ENCODE measurements at regions not wholly inside any gene's neighbourhood (a gene's known extent, or its start where the extent isn't known, plus 50 kb on each side); places are given as distances from the start of the nearest gene placed in this dataset.
A peak's percentile ranks its signal among the peaks of the same experiment; 100 is the strongest.
"Not testable (repeated sequence)": the region's sequence is repeated elsewhere in the genome, so short reads cannot be mapped to it uniquely, and the experiment has no call there.

- TF ChIP-seq, protein P1, sequence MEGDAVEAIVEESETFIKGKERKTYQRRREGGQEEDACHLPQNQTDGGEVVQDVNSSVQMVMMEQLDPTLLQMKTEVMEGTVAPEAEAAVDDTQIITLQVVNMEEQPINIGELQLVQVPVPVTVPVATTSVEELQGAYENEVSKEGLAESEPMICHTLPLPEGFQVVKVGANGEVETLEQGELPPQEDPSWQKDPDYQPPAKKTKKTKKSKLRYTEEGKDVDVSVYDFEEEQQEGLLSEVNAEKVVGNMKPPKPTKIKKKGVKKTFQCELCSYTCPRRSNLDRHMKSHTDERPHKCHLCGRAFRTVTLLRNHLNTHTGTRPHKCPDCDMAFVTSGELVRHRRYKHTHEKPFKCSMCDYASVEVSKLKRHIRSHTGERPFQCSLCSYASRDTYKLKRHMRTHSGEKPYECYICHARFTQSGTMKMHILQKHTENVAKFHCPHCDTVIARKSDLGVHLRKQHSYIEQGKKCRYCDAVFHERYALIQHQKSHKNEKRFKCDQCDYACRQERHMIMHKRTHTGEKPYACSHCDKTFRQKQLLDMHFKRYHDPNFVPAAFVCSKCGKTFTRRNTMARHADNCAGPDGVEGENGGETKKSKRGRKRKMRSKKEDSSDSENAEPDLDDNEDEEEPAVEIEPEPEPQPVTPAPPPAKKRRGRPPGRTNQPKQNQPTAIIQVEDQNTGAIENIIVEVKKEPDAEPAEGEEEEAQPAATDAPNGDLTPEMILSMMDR (conservative IDR thresholded peaks at IDR 0.05) = no peak
- no peak overlapping the region for H3K27ac ChIP-seq
Observed at GRCh38 chr3:193029800-193030199, 112.1 kb upstream of the MB21D2 start.

- no peak overlapping the region for H3K27ac ChIP-seq
Observed at GRCh38 chr3:193030276-193030675, 112.6 kb upstream of the MB21D2 start.

DNA sequence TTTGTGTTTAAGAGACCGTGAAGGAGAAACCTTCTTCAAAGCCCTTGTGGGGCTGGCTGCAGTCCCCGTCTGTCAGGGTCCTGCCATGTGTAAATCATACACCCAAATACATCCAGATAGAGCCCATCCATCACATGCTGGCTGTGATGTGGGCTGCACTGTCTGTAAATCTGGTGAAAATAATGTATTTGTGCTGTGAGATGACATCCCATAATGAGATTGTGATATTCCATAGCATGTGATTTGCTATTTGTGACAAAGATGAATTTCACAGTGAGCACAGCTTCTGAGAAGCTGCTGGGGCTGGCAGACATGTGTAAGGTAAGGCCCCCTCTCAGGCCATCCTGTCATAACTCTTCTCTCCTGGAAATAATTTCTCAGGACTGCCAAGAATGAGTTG, 114.3 kb upstream of the MB21D2 start:
- TF ChIP-seq, protein P1 (conservative IDR thresholded peaks at IDR 0.05) = no peak
- no peak overlapping the region for H3K27ac ChIP-seq

More at GRCh38 chr3:193030276-193030675, 112.6 kb upstream of the MB21D2 start:
- TF ChIP-seq, protein P1 (conservative IDR thresholded peaks at IDR 0.05) = no peak

GRCh38 chr3:193033226-193033780, 115.6 kb upstream of the MB21D2 start:
- no peak overlapping the region for H3K27ac ChIP-seq

DNA sequence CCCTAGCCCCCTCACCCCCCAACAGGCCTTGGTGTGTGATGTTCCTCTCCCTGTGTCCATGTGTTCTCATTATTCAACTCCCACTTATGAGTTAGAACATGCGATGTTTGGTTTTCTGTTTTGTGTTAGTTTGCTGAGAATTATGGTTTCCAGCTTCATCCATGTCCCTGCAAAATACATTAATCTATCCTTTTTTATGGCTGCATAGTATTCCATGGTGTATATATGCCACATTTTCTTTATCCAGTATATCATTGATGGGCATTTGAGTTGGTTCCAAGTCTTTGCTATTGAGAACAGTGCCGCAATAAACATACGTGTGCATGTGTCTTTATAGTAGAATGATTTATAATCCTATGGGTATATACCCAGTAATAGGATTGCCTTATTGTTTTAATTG, 120.2 kb upstream of the MB21D2 start:
- H3K27ac ChIP-seq = not testable (repeated sequence)

More at GRCh38 chr3:193033226-193033780, 115.6 kb upstream of the MB21D2 start:
- TF ChIP-seq, protein P1 (conservative IDR thresholded peaks at IDR 0.05) = no peak

GRCh38 chr3:193039058-193039457, 121.4 kb upstream of the MB21D2 start:
- TF ChIP-seq, protein P1 (conservative IDR thresholded peaks at IDR 0.05) = no peak
- no peak overlapping the region for H3K27ac ChIP-seq

DNA sequence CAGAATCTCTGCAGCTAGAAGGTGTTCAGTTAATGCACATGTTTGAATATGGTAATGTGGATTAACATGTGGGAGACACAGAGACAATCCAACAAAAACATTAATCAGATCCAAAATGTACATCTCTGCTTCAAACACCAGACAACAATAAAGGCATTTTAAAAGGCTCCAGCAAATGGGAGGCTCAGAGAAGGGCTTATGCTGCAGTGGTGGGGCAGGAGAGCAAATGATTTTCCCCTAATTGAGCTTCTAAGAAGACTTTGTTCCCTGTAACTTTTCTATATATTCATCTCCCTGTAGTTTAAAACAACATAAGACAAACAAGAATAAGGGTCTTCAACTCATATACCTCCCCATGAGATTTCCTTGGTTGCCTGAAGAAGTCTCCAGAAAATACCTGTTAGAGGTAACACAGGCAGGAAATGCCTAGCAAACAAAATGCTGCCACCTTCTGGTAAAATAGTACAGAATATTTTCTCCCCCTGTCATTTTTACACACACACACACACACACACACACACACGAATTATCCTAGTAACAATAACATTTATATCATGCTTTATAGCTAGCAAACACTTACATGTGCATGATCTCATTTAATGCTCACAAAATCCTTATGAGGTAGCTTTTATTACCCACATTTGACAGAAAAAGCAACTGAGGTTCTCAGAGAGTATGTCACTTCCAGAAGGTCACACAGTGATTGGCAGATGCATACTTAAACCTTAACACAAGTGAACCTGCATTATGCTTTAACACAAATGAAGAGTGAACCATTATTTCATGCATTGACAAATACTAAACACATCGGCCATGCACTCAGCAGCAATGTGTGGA, 123.4 kb upstream of the MB21D2 start:
- TF ChIP-seq, protein P1 (conservative IDR thresholded peaks at IDR 0.05) = peak; percentile 78
- H3K27ac ChIP-seq = no peak overlapping the region

GRCh38 chr3:193046371-193046770, 128.7 kb upstream of the MB21D2 start:
- TF ChIP-seq, protein P1 (conservative IDR thresholded peaks at IDR 0.05) = no peak
- no peak overlapping the region for H3K27ac ChIP-seq

GRCh38 chr3:193047461-193047860, 129.8 kb upstream of the MB21D2 start:
- H3K27ac ChIP-seq = not testable (repeated sequence)
